Activated naive CD4-positive, alpha-beta T cell treated with anti-CD3 and anti-CD28 coated beads for 36 hours (primary cell): ENCODE measurements at regions not wholly inside any gene's neighbourhood (a gene's known extent, or its start where the extent isn't known, plus 50 kb on each side); places are given as distances from the start of the nearest gene placed in this dataset.

Experiments used
- CTCF ChIA-PET: fragments of 350-600 bp; sonication (Branson Sonifier 250); formaldehyde crosslinking; loops from one replicate; lab custom pipeline; 2021; ENCODE audit warnings: antibody characterized with exemption; lab: Charles Lee
- DNase-seq: peaks from one replicate; pipeline ENCODE4 v3.0.0-alpha.2; 2020
- H3K27ac Mint-ChIP-seq: one replicate; pipeline ENCODE4 v1.8.0; 2021; ENCODE audit warnings: mild to moderate bottlenecking, mixed read lengths
- H3K27me3 Mint-ChIP-seq: one replicate; pipeline ENCODE4 v1.8.0; 2021; ENCODE audit warnings: low read depth, mixed read lengths
- H3K36me3 Mint-ChIP-seq: one replicate; pipeline ENCODE4 v1.8.0; 2021; ENCODE audit warnings: low read depth, mixed read lengths
- H3K4me1 Mint-ChIP-seq: one replicate; pipeline ENCODE4 v1.8.0; 2021; ENCODE audit warnings: low read depth, mixed read lengths
- H3K4me3 Mint-ChIP-seq: one replicate; pipeline ENCODE4 v1.8.0; 2021; ENCODE audit warnings: mild to moderate bottlenecking, moderate library complexity, mixed read lengths
- H3K9me3 Mint-ChIP-seq: one replicate; pipeline ENCODE4 v1.8.0; 2021; ENCODE audit warnings: mixed read lengths
- intact Hi-C: fragments of 100-400 bp; cut with micrococcal nuclease; formaldehyde crosslinking; loops from one replicate; pipeline ENCODE4 v1.15.1; 2023

DNA sequence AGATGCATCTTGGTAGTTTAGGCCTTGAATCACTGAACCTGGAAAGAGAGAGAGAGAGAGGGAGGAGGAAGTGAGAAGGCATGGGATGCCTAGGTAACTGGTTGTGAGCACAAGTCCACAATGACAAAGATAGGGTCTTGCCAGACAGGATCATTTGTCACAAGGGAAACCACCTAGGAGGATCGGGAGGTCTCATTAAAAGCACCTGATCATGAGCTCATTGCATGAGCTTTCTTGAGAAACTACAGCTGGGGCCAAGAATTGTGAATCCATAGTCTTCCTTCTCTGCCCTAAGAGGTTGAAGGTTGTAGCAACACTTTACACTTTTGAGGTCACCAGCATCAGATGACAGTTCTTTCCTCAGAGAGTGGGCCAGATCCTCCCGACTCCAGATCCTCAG is 195.7 kb downstream of the CD83 start:
- no peaks in the 10 kb centered on the region for H3K27me3 Mint-ChIP-seq
- H3K36me3 Mint-ChIP-seq = no peaks in the 10 kb centered on the region
- H3K9me3 Mint-ChIP-seq = no peaks in the 10 kb centered on the region
- DNase-seq = no peak
- H3K27ac Mint-ChIP-seq = no peak overlapping the region
- no peak overlapping the region for H3K4me3 Mint-ChIP-seq
- CTCF ChIA-PET = interaction anchor here (0.6 kb wide), 1 partner anchor 1268 kb away, joined by 3 read pairs; no protein-coding TSS in a partner anchor
- intact Hi-C loops = no loop called here
- peaks cover 4% of the 10 kb centered on the region for H3K4me1 Mint-ChIP-seq

GRCh38 chr6:14315353-14315752 is 197.8 kb downstream of the CD83 start:
- H3K4me3 Mint-ChIP-seq = no peak overlapping the region
- intact Hi-C loops = no loop called here
- no peak for DNase-seq
- no peaks in the 10 kb centered on the region for H3K36me3 Mint-ChIP-seq
- no peaks in the 10 kb centered on the region for H3K27me3 Mint-ChIP-seq
- CTCF ChIA-PET = interaction anchor here (1.5 kb wide), 1 partner anchor 104 kb away, joined by 3 read pairs; no protein-coding TSS in a partner anchor
- H3K4me1 Mint-ChIP-seq = peaks cover 4% of the 10 kb centered on the region
- no peak overlapping the region for H3K27ac Mint-ChIP-seq
- H3K9me3 Mint-ChIP-seq = no peaks in the 10 kb centered on the region

- H3K36me3 Mint-ChIP-seq = no peaks in the 10 kb centered on the region
Observed at GRCh38 chr6:14316651-14317386, 199.2 kb downstream of the CD83 start.

GRCh38 chr6:14317387-14317970 is 199.9 kb downstream of the CD83 start:
- H3K27ac Mint-ChIP-seq = no peak overlapping the region
- H3K4me1 Mint-ChIP-seq = peaks cover 4% of the 10 kb centered on the region
- intact Hi-C loops = loop anchor here (2.0 kb wide), 1 partner anchor 107 kb away; no protein-coding TSS in a partner anchor
- no peak overlapping the region for H3K4me3 Mint-ChIP-seq
- CTCF ChIA-PET = interaction anchor here (0.7 to 1.0 kb wide), 4 partner anchors 9 to 138 kb away, joined by 3 to 5 read pairs (median 3); no protein-coding TSS in a partner anchor
- H3K36me3 Mint-ChIP-seq = no peaks in the 10 kb centered on the region
- no peaks in the 10 kb centered on the region for H3K9me3 Mint-ChIP-seq
- no peak for DNase-seq
- H3K27me3 Mint-ChIP-seq = peaks cover 1% of the 10 kb centered on the region

More at GRCh38 chr6:14316651-14317386, 199.2 kb downstream of the CD83 start:
- Mint-ChIP-seq H3K4me3 (no peak overlapping the region), H3K4me1 (peaks cover 4% of the 10 kb centered on the region), H3K27ac (no peak overlapping the region), H3K9me3 (no peaks in the 10 kb centered on the region), H3K27me3 (no peaks in the 10 kb centered on the region)
- DNase-seq = peak; percentile 51
- intact Hi-C loops = loop anchor here (2.0 kb wide), 1 partner anchor 106 kb away; no protein-coding TSS in a partner anchor
- CTCF ChIA-PET = interaction anchor here (0.9 to 1.5 kb wide), 4 partner anchors 11 to 105 kb away, joined by 3 to 5 read pairs (median 3); no protein-coding TSS in a partner anchor

- CTCF ChIA-PET = no interaction called here
- Mint-ChIP-seq H3K4me3 (no peak overlapping the region), H3K36me3 (no peaks in the 10 kb centered on the region), H3K27ac (no peak overlapping the region), H3K9me3 (no peaks in the 10 kb centered on the region), H3K4me1 (peaks cover 17% of the 10 kb centered on the region), H3K27me3 (peaks cover 7% of the 10 kb centered on the region)
- intact Hi-C loops = no loop called here
- DNase-seq = no peak
Observed at GRCh38 chr6:14320332-14320731, 202.8 kb downstream of the CD83 start.

- CTCF ChIA-PET = no interaction called here
- H3K27me3 Mint-ChIP-seq = peaks cover 7% of the 10 kb centered on the region
- no peaks in the 10 kb centered on the region for H3K36me3 Mint-ChIP-seq
- DNase-seq = no peak
- intact Hi-C loops = no loop called here
- peaks cover 14% of the 10 kb centered on the region for H3K4me1 Mint-ChIP-seq
- no peaks in the 10 kb centered on the region for H3K9me3 Mint-ChIP-seq
- H3K4me3 Mint-ChIP-seq = no peak overlapping the region
- H3K27ac Mint-ChIP-seq = no peak overlapping the region
Observed at GRCh38 chr6:14321992-14322772, 204.6 kb downstream of the CD83 start.

- Mint-ChIP-seq H3K4me1 (peaks cover 14% of the 10 kb centered on the region), H3K9me3 (no peaks in the 10 kb centered on the region), H3K27ac (no peak overlapping the region), H3K27me3 (peaks cover 7% of the 10 kb centered on the region), H3K36me3 (no peaks in the 10 kb centered on the region), H3K4me3 (no peak overlapping the region)
- intact Hi-C loops = no loop called here
- no peak for DNase-seq
- CTCF ChIA-PET = no interaction called here
Observed at GRCh38 chr6:14322841-14323240, 205.3 kb downstream of the CD83 start.

DNA sequence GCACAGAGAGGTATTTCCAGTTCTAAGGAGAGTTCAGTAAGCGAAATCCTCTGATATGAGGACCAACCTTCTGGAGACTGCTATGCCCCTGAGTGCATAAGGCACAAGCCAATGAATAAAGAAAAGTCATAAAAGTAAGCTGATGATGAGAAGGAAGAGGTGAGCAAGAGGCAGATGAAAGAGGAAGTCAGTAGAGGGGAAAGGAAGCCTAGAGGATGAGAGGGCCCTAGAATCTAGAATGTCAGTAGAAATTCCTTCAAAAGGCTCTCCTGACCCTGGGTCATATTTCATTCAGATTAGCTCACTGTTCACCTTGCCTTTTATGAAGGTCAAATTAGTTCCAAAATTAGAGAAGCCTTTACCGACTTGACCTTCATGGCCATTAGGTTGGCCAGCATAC is 209.2 kb downstream of the CD83 start:
- Mint-ChIP-seq H3K36me3 (no peaks in the 10 kb centered on the region), H3K4me3 (no peak overlapping the region), H3K9me3 (no peaks in the 10 kb centered on the region), H3K27ac (no peak overlapping the region), H3K27me3 (peaks cover 7% of the 10 kb centered on the region), H3K4me1 (peaks cover 14% of the 10 kb centered on the region)
- DNase-seq = no peak
- CTCF ChIA-PET = interaction anchor here (0.6 kb wide), 1 partner anchor 20 kb away, joined by 3 read pairs; no protein-coding TSS in a partner anchor
- intact Hi-C loops = no loop called here

- no peak overlapping the region for H3K4me3 Mint-ChIP-seq
- H3K27me3 Mint-ChIP-seq = peaks cover 2% of the 10 kb centered on the region
- H3K36me3 Mint-ChIP-seq = no peaks in the 10 kb centered on the region
- no peak overlapping the region for H3K27ac Mint-ChIP-seq
- intact Hi-C loops = no loop called here
- H3K4me1 Mint-ChIP-seq = peaks cover 9% of the 10 kb centered on the region
- DNase-seq = no peak
- H3K9me3 Mint-ChIP-seq = no peaks in the 10 kb centered on the region
- CTCF ChIA-PET = interaction anchor here (0.9 kb wide), 1 partner anchor 179 kb away, joined by 5 read pairs; no protein-coding TSS in a partner anchor
Observed at GRCh38 chr6:14328163-14328562, 210.6 kb downstream of the CD83 start.

DNA sequence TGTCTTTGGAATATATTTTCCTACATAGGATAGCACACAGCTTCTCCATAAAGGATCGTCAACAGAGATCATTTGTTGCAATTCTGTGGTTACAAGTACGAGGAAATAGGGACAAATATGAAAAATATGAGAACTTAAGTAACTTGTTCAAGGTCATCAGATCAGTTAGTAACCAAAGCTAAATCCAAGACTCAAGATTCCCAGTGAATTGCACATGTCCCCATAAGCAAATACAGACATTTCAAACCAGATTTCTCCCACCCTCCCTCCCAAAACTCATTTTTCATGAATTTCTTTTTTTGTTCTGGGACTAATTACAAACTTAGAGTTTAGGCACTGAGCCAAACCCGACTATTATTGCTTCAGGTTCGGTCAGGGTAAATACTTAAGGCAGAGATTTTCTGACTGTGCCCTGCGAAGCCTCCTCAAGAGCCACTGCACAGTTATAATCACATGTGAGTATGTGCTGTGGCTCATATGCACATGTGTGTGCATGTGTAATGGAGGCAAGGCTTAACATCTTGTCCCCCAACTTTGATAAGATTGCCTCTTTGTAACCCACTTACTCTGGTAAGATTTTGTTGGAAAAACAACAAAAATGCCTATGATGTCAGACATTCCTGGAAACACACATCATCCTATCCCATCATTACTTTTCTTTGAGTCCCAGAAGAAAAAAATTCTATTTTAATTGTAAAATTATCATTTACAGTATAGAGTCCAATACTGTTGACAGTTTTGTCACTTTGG is 216.2 kb downstream of the CD83 start:
- no peaks in the 10 kb centered on the region for H3K36me3 Mint-ChIP-seq
- no peak overlapping the region for H3K4me3 Mint-ChIP-seq
- CTCF ChIA-PET = no interaction called here
- H3K4me1 Mint-ChIP-seq = no peaks in the 10 kb centered on the region
- no peaks in the 10 kb centered on the region for H3K27me3 Mint-ChIP-seq
- H3K27ac Mint-ChIP-seq = no peak overlapping the region
- DNase-seq = no peak
- intact Hi-C loops = no loop called here
- H3K9me3 Mint-ChIP-seq = peaks cover 3% of the 10 kb centered on the region

- Mint-ChIP-seq H3K4me1 (no peaks in the 10 kb centered on the region), H3K9me3 (peaks cover 3% of the 10 kb centered on the region), H3K4me3 (no peak overlapping the region), H3K36me3 (no peaks in the 10 kb centered on the region), H3K27ac (no peak overlapping the region), H3K27me3 (no peaks in the 10 kb centered on the region)
- CTCF ChIA-PET = interaction anchor here (0.7 kb wide), 1 partner anchor 17 kb away, joined by 3 read pairs; no protein-coding TSS in a partner anchor
- no peak for DNase-seq
- intact Hi-C loops = no loop called here
Observed at GRCh38 chr6:14335071-14335470, 217.5 kb downstream of the CD83 start.
